AG04449 (cell line): ENCODE measurements at regions not wholly inside any gene's neighbourhood (a gene's known extent, or its start where the extent isn't known, plus 50 kb on each side); places are given as distances from the start of the nearest gene placed in this dataset.
"Not testable (repeated sequence)": the region's sequence is repeated elsewhere in the genome, so short reads cannot be mapped to it uniquely, and the experiment has no call there.

Source experiments
- CTCF ChIA-PET: fragments of 350-600 bp; formaldehyde crosslinking; extraction: SDS; loops from one replicate; lab custom pipeline; 2021; ENCODE audit warnings: antibody characterized with exemption; lab: Yijun Ruan, JAX
- POLR2A ChIA-PET: fragments of 400-600, 350-600 bp; formaldehyde crosslinking; extraction: SDS; loops from one replicate; lab custom pipeline; 2020; ENCODE audit warnings: antibody characterized with exemption, inconsistent platforms; lab: Yijun Ruan, JAX
- DNase-seq: peaks from one replicate; pipeline ENCODE4 v3.0.0-alpha.2; 2010; ENCODE audit warnings: low read depth, low spot score
- H3K4me3 ChIP-seq: 2 replicates; pipeline ENCODE4 v1.5.1; 2011; ENCODE audit warnings: low read depth, mild to moderate bottlenecking, control low read depth, low read length
- TF ChIP-seq, protein P1 (sequence below): IDR thresholded peaks from one replicate; pipeline ENCODE4 v1.5.1; 2011; ENCODE audit warnings: mild to moderate bottlenecking, moderate library complexity, low read length, control low read depth, inconsistent platforms; ENCODE audit not compliant: insufficient read depth; ENCODE audit errors: missing control alignments

GRCh38 chr15:24150542-24150941 is 463.4 kb upstream of the NDN start:
- POLR2A ChIA-PET = no interaction called here
- TF ChIP-seq, protein P1, sequence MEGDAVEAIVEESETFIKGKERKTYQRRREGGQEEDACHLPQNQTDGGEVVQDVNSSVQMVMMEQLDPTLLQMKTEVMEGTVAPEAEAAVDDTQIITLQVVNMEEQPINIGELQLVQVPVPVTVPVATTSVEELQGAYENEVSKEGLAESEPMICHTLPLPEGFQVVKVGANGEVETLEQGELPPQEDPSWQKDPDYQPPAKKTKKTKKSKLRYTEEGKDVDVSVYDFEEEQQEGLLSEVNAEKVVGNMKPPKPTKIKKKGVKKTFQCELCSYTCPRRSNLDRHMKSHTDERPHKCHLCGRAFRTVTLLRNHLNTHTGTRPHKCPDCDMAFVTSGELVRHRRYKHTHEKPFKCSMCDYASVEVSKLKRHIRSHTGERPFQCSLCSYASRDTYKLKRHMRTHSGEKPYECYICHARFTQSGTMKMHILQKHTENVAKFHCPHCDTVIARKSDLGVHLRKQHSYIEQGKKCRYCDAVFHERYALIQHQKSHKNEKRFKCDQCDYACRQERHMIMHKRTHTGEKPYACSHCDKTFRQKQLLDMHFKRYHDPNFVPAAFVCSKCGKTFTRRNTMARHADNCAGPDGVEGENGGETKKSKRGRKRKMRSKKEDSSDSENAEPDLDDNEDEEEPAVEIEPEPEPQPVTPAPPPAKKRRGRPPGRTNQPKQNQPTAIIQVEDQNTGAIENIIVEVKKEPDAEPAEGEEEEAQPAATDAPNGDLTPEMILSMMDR = no peak
- no peak overlapping the region for H3K4me3 ChIP-seq
- CTCF ChIA-PET = no interaction called here
- DNase-seq = no peak

GRCh38 chr15:24158306-24158705 is 471.2 kb upstream of the NDN start:
- POLR2A ChIA-PET, H3K4me3 ChIP-seq, DNase-seq, CTCF ChIA-PET: not testable (repeated sequence)

- POLR2A ChIA-PET, CTCF ChIA-PET: not testable (repeated sequence)
Measured at GRCh38 chr15:24165512-24165911, 478.4 kb upstream of the NDN start.

GRCh38 chr15:24202297-24202696 is 473.3 kb upstream of the NPAP1 start:
- POLR2A ChIA-PET, H3K4me3 ChIP-seq, DNase-seq, CTCF ChIA-PET: not testable (repeated sequence)

More at GRCh38 chr15:24165512-24165911, 478.4 kb upstream of the NDN start:
- DNase-seq, H3K4me3 ChIP-seq: not testable (repeated sequence)

DNA sequence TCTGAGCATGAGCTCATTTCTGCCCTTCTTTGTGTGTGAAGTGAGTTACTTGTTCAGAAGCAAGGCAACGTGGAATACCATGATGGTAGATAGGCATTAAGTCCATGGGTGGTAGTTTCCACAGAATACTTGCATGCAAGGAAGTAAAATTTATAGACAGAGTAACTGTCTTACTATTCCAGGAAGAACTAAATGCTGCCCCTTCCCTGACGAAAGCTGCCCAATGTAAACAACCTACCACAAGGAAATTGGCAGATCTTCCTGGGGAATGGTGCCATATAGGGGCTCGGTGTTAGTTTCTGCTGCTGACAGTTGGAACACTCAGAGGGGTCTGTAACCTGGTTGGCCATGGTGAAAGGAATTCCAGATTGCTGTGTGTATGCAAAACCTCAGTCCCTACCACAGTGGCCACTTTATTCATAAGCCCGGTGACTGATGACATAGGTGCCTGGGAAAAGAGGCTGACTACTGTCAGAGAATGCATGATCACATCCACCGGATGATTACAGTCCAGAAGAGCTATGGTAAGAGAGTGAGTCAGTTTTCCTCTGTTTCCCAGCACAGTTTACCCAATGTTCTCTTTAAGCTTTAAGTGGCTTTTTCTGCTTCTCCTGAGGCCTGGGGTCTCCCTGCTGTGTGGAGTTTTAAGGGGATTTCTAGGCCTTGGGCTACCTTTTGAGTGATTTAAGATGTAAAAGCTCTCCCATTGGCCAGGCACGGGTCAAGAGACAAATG is 463.7 kb upstream of the NPAP1 start:
- POLR2A ChIA-PET, DNase-seq, CTCF ChIA-PET, H3K4me3 ChIP-seq: not testable (repeated sequence)

DNA sequence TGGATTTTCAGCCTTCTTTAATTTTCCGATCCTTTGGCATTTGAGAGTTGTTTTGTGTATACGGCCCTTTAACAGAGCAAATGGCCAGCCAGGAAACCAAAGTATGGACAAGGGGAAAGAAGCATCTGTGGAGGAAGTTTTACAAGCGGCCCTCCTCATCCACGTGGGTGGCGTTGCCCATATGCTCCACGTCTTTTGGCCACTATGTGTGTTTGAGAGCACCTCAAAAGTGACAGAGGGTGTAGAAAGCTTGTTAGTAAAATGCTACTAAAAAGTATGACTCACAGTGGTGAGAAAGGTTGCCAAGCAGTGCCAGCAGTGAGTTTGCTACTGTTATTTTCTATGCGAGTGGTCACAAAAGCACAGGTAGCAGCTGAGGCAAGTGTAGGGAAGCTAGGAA is 451.8 kb upstream of the NPAP1 start:
- TF ChIP-seq, protein P1 = no peak
- ChIA-PET POLR2A (no interaction called here), CTCF (no interaction called here)
- no peak overlapping the region for H3K4me3 ChIP-seq
- DNase-seq = no peak

GRCh38 chr15:24224161-24224560 is 451.4 kb upstream of the NPAP1 start:
- POLR2A ChIA-PET = no interaction called here
- CTCF ChIA-PET = no interaction called here
- TF ChIP-seq, protein P1 = no peak
- DNase-seq = no peak
- no peak overlapping the region for H3K4me3 ChIP-seq

DNA sequence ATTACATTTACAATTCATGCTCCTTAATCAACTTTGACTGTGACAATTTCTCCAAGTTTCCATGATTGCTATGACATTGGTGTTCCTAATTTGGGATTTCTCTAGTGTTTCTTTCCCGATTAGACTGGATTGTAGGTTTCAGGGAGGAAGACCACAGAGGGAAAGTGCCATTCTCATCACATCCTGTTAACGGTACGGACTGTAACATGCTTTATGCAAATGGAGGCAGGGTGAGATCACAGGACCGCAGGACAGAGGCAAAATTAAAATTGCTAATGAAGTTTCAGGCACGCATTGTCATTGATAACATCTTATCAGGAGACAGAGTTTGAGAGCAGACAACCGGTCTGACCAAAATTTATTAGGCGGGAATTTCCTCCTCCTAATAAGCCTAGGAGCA is 446.7 kb upstream of the NPAP1 start:
- H3K4me3 ChIP-seq, DNase-seq, POLR2A ChIA-PET, CTCF ChIA-PET: not testable (repeated sequence)

DNA sequence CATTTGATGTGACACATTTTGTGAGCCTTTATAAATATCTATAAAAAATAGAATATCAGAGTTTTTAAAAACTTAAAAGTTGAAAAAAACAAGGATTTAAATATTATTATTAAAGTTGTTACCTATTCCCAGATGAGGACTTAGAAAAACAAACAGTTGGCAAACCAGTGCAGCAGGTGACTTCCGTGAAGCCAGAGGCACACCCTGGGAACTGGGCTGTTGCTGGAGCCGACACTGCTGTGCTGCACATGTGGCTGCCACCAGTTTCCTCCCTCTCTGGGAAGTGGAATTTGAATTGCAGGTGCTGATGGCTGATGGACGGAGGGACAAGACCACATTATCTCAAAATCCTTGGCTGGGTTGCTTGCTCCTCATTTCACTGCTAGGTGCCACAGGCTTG is 442.4 kb upstream of the NPAP1 start:
- H3K4me3 ChIP-seq, CTCF ChIA-PET, DNase-seq, POLR2A ChIA-PET: not testable (repeated sequence)

DNA sequence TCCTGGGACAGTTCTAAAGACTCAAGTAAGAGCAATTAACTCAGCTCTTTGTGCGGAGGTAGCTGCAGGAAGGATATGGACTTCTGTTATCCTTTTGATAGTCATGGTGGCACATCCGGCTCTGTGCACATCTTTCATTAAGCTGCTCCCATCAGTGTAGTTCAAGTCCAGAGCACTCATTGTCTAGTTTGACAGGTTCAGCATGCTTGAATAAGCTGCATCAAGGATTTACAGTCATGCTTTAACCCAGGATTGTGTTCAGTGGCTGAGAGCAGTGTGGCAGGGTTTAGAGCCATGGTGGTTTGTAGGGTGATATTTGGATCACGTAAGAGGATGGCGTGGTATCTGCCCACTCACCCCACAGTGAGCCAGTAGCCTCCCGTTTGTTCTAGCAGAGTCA is 435.0 kb upstream of the NPAP1 start:
- POLR2A ChIA-PET, CTCF ChIA-PET, H3K4me3 ChIP-seq: not testable (repeated sequence)

DNA sequence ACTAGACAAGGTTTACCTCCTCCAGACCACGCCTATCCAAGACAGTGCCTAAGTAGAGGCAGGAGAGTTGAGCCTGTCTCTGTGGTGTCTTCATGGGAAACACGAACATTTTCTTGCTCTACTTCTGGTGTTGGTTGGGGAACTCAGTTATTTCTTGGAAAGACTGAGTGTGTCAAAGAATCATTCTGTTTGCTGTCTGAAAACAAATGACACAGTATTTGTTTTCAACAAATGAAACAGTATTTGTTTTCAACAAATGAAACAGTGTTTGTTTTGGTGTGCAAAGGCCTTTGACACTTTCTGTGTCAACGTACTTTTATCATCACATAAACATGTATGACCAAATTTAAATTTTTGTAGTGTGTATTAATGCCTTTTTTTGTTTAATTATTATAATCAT is 416.5 kb upstream of the NPAP1 start:
- POLR2A ChIA-PET, CTCF ChIA-PET, DNase-seq, H3K4me3 ChIP-seq: not testable (repeated sequence)

More for the DNA sequence above, 435.0 kb upstream of the NPAP1 start:
- not testable (repeated sequence) for DNase-seq

DNA sequence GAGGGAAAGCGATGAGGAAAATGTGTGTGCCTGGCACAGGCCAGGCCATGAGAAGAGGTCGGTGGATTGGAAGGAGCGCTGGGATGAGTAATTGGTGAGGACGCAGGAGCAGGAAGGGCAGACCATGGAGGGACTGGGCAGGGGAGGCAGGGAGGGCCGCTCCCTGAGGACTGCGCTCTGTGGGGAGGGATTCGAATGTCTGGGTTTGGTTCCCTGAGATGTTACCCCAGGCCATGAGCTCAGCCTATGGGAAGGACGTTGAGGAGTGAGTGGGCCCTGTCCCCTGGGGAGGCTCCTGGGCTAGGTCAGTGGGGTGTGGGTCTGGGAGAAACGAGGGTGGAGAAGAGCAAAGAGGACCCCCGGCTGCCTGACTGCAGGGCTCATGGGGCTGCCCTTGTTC is 415.2 kb upstream of the NPAP1 start:
- H3K4me3 ChIP-seq, CTCF ChIA-PET, DNase-seq, POLR2A ChIA-PET: not testable (repeated sequence)

- H3K4me3 ChIP-seq, CTCF ChIA-PET, DNase-seq, POLR2A ChIA-PET: not testable (repeated sequence)
Measured at GRCh38 chr15:24260854-24261253, 414.7 kb upstream of the NPAP1 start.
